ENCODE measurements at regions not wholly inside any gene's neighbourhood (a gene's known extent, or its start where the extent isn't known, plus 50 kb on each side); places are given as distances from the start of the nearest gene placed in this dataset.

DNA sequence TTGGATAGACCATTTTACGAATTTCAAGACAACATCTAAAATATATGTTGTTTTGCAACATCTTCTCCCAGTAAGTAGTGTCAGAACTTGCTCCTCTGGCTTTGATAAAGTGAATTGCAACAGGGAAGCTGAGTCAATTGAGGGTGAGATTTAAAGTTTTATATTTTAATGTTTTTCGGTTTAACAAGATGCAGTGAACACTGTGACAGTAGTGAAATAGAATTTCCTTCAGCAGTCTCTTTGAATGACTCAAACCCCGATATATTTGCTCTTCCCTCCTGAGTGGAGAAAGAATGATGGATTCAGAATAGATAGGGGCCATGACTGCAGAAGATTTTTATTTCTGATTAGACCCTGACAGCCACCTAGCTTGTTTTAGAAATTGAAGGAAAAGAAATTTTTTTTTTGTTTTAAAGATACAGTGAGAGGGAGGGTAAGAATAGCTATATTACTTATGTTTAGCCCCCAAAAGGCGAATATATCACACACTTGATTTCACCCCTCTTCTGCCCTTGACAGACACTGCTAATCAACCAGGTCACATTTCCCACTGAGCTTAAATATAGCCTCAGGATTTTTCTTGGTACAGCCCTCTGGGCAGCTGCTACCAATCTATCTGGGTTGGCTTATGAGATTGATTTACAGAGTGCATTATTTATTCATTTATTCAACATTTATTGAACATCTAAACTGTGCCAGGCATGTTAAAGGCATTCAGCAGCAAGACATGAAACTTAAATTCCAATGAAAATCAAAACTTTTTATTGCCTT is 183.3 kb upstream of the ADAMTS9 start:
- no peaks in the 10 kb centered on the region for H3K9me3 ChIP-seq (ENCODE audit: control insufficient read depth, low read length)
- peaks cover 0 to 6% of the 10 kb centered on the region in 2 donors for H3K36me3 ChIP-seq (ENCODE audit: control insufficient read depth in 1 of 2, insufficient read depth in 2 of 2, low read length in 1 of 2)
- no peaks in the 10 kb centered on the region for H3K27me3 ChIP-seq (ENCODE audit: control insufficient read depth in 1 of 2, insufficient read depth in 2 of 2, low read length in 1 of 2)
- ATAC-seq (ENCODE audit: low FRiP score) (no peak), DNase-seq (no peak)
- intact Hi-C loops (cut with DNase I) = no loop called here
- no peak overlapping the region for H3K27ac ChIP-seq (ENCODE audit: low read depth in 1 of 2, low read length in 2 of 2)
- H3K4me1 ChIP-seq (ENCODE audit: control insufficient read depth in 1 of 2, insufficient read depth in 2 of 2, low read length in 2 of 2) = peaks cover 0 to 17% of the 10 kb centered on the region in 2 donors
- WGBS, 2 donors = 91 to 92% methylated on average over 4 of the region's 4 CpGs
- no peak overlapping the region for H3K4me3 ChIP-seq (ENCODE audit: low read length in 2 of 2)

GRCh38 chr3:64867224-64867623 is 179.4 kb upstream of the ADAMTS9 start:
- DNase-seq (no peak), ATAC-seq (ENCODE audit: low FRiP score) (no peak)
- intact Hi-C loops (cut with DNase I) = no loop called here
- H3K4me1 ChIP-seq (ENCODE audit: control insufficient read depth in 1 of 2, insufficient read depth in 2 of 2, low read length in 2 of 2) = peaks cover 0 to 14% of the 10 kb centered on the region in 2 donors
- no peaks in the 10 kb centered on the region for H3K9me3 ChIP-seq (ENCODE audit: control insufficient read depth, low read length)
- H3K27me3 ChIP-seq (ENCODE audit: control insufficient read depth in 1 of 2, insufficient read depth in 2 of 2, low read length in 1 of 2) = no peaks in the 10 kb centered on the region
- H3K36me3 ChIP-seq (ENCODE audit: control insufficient read depth in 1 of 2, insufficient read depth in 2 of 2, low read length in 1 of 2) = peaks cover 0 to 3% of the 10 kb centered on the region in 2 donors
- 83 to 87% methylated on average over 2 of the region's 2 CpGs for WGBS, 2 donors
- H3K4me3 ChIP-seq (ENCODE audit: low read length in 2 of 2) = no peak overlapping the region
- no peak overlapping the region for H3K27ac ChIP-seq (ENCODE audit: low read depth in 1 of 2, low read length in 2 of 2)

DNA sequence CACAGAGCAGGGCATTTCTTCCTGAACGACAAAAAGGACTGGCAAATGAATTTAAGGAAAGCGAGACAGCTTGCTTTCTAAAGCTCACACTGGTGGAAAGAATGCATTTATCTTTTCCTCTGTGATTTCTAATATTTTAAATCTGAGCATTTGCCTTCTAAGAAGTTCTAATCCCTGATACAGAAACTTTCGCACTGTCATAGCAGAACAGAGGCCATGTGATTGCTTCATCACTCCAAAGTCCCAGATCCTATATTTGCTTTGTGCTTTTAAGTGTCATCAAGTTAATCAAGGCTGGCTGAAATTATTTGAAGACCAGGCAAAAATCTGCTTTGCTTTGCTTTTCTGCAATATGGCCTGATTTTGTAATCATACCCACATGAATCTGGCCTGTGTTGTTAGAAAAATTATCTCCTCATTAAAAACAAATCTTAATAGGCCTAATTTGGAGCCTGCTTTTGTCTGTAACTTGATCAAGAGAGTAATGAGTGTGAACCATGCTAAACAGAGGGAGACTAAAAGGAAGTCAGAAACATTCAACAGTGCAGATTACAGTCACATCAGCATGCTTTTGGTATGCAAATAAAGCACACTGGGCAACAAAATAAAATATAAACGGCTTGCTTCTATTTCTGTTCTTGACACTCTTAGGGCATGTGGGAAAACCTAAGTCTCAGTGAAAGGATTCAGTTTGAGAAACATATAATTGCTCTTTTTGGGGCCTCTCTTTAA is 178.2 kb upstream of the ADAMTS9 start:
- no peak for ATAC-seq (ENCODE audit: low FRiP score)
- Histone ChIP-seq H3K36me3 (ENCODE audit: control insufficient read depth in 1 of 2, insufficient read depth in 2 of 2, low read length in 1 of 2) (peaks cover 0 to 3% of the 10 kb centered on the region in 2 donors), H3K4me3 (ENCODE audit: low read length in 2 of 2) (no peak overlapping the region), H3K9me3 (ENCODE audit: control insufficient read depth, low read length) (no peaks in the 10 kb centered on the region), H3K27me3 (ENCODE audit: control insufficient read depth in 1 of 2, insufficient read depth in 2 of 2, low read length in 1 of 2) (no peaks in the 10 kb centered on the region), H3K27ac (ENCODE audit: low read depth in 1 of 2, low read length in 2 of 2) (no peak overlapping the region), H3K4me1 (ENCODE audit: control insufficient read depth in 1 of 2, insufficient read depth in 2 of 2, low read length in 2 of 2) (peaks cover 0 to 2% of the 10 kb centered on the region in 2 donors)
- no peak for DNase-seq
- intact Hi-C loops (cut with DNase I) = no loop called here
- WGBS, 2 donors = 74% methylated on average over 4 of the region's 4 CpGs

DNA sequence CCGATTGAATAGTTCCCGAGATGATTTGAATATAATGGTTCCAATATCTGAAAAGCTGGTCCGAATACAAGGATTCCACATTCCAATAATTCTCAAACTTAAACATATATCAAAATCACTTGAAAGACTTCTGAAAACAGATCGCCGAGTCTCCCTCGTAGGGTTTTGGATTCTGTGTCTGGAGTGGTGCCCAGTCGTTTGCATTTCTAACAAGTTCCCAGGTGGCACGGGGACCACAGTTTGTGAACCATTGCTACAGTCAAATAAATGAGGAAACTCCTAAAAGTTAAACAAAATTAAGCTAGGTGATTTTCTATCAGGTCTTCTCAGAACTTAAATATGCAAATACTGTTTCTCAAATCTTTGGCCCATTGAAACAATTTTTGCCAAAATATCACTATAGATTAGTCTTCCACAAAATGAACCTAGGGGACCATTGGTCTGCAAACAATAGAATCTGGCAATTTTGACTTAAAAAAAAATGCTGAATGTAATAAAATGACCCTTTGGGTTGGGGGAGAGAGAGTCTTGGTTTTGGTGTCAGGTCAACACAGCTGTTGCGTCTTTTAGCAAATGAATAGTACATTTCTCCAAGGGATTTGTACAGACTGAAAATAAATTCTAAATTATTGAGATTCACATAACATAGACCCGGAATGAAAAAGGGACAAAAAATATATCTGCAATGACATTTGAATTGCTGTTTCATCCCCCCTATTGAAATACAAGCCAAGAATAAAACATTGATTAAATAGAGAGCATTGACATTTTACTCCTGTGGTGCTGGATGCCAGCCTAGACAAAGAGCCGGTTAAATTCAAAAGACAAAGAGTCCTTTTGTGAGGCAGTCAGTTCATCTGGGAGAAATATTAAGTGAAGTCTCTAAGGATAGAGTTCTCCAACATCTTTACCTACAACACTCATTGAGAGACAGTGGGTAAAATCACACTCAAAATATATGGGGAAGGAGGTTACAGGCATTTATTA is 175.7 kb upstream of the ADAMTS9 start:
- Histone ChIP-seq H3K9me3 (ENCODE audit: control insufficient read depth, low read length) (no peaks in the 10 kb centered on the region), H3K27me3 (ENCODE audit: control insufficient read depth in 1 of 2, insufficient read depth in 2 of 2, low read length in 1 of 2) (no peaks in the 10 kb centered on the region), H3K36me3 (ENCODE audit: control insufficient read depth in 1 of 2, insufficient read depth in 2 of 2, low read length in 1 of 2) (peaks cover 0 to 3% of the 10 kb centered on the region in 2 donors), H3K4me1 (ENCODE audit: control insufficient read depth in 1 of 2, insufficient read depth in 2 of 2, low read length in 2 of 2) (no peaks in the 10 kb centered on the region), H3K27ac (ENCODE audit: low read depth in 1 of 2, low read length in 2 of 2) (no peak overlapping the region), H3K4me3 (ENCODE audit: low read length in 2 of 2) (no peak overlapping the region)
- DNase-seq (no peak), ATAC-seq (ENCODE audit: low FRiP score) (no peak)
- 92 to 94% methylated on average over 11 of the region's 11 CpGs for WGBS, 2 donors
- intact Hi-C loops (cut with DNase I) = no loop called here

DNA sequence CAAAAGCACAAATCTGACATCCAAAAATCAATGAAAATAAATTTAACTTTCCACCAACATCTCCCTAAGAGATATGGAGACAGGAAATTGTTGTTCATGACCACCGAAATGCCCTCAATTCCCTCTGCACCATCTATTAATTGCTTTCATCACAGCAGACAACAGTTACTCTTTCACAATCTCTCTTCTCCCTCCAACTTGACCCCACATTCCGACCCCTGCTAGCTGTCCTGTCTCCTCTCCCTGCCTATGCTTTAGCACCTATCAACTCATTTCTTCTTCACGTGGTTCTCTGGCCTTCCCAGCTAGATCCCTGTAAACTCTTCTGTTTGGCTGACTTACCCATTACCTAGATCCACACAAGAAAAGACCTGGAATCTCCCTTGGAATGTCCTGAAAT is 173.9 kb upstream of the ADAMTS9 start:
- Histone ChIP-seq H3K4me3 (ENCODE audit: low read length in 2 of 2) (no peak overlapping the region), H3K4me1 (ENCODE audit: control insufficient read depth in 1 of 2, insufficient read depth in 2 of 2, low read length in 2 of 2) (no peaks in the 10 kb centered on the region), H3K9me3 (ENCODE audit: control insufficient read depth, low read length) (no peaks in the 10 kb centered on the region), H3K27ac (ENCODE audit: low read depth in 1 of 2, low read length in 2 of 2) (no peak overlapping the region), H3K36me3 (ENCODE audit: control insufficient read depth in 1 of 2, insufficient read depth in 2 of 2, low read length in 1 of 2) (no peaks in the 10 kb centered on the region), H3K27me3 (ENCODE audit: control insufficient read depth in 1 of 2, insufficient read depth in 2 of 2, low read length in 1 of 2) (no peaks in the 10 kb centered on the region)
- WGBS, 2 donors = 71 to 75% methylated on average over 3 of the region's 3 CpGs
- DNase-seq (no peak), ATAC-seq (ENCODE audit: low FRiP score) (no peak)
- intact Hi-C loops (cut with DNase I) = no loop called here

DNA sequence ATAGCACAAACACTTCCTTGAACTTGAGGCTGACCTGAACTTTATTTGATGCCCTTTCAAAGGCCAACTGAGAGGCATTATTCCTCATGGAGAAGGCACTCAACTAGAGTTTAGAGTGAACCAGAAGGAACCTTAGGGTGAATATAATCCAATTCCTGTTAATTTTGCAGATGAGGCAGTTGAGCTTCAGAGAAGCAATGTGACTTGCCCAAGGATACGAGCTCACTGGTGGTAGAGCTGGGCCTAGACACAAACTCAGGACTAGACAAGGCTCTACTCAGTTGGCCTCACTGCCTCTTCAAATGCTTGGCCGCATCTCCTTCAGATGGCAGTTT is 172.7 kb upstream of the ADAMTS9 start:
- Histone ChIP-seq H3K36me3 (ENCODE audit: control insufficient read depth in 1 of 2, insufficient read depth in 2 of 2, low read length in 1 of 2) (no peaks in the 10 kb centered on the region), H3K27ac (ENCODE audit: low read depth in 1 of 2, low read length in 2 of 2) (no peak overlapping the region), H3K27me3 (ENCODE audit: control insufficient read depth in 1 of 2, insufficient read depth in 2 of 2, low read length in 1 of 2) (no peaks in the 10 kb centered on the region), H3K9me3 (ENCODE audit: control insufficient read depth, low read length) (no peaks in the 10 kb centered on the region), H3K4me1 (ENCODE audit: control insufficient read depth in 1 of 2, insufficient read depth in 2 of 2, low read length in 2 of 2) (no peaks in the 10 kb centered on the region), H3K4me3 (ENCODE audit: low read length in 2 of 2) (no peak overlapping the region)
- ATAC-seq (ENCODE audit: low FRiP score) (no peak), DNase-seq (no peak)
- intact Hi-C loops (cut with DNase I) = no loop called here
- WGBS, 2 donors = 96 to 98% methylated on average over 2 of the region's 2 CpGs

- Histone ChIP-seq H3K36me3 (ENCODE audit: control insufficient read depth in 1 of 2, insufficient read depth in 2 of 2, low read length in 1 of 2) (no peaks in the 10 kb centered on the region), H3K27ac (ENCODE audit: low read depth in 1 of 2, low read length in 2 of 2) (no peak overlapping the region), H3K4me3 (ENCODE audit: low read length in 2 of 2) (no peak overlapping the region), H3K4me1 (ENCODE audit: control insufficient read depth in 1 of 2, insufficient read depth in 2 of 2, low read length in 2 of 2) (no peaks in the 10 kb centered on the region), H3K9me3 (ENCODE audit: control insufficient read depth, low read length) (no peaks in the 10 kb centered on the region), H3K27me3 (ENCODE audit: control insufficient read depth in 1 of 2, insufficient read depth in 2 of 2, low read length in 1 of 2) (no peaks in the 10 kb centered on the region)
- WGBS, 2 donors = 82 to 85% methylated on average over 6 of the region's 6 CpGs
- intact Hi-C loops (cut with DNase I) = no loop called here
- no peak for ATAC-seq (ENCODE audit: low FRiP score)
- DNase-seq = no peak
Measured at GRCh38 chr3:64859625-64860535, 172.1 kb upstream of the ADAMTS9 start.

DNA sequence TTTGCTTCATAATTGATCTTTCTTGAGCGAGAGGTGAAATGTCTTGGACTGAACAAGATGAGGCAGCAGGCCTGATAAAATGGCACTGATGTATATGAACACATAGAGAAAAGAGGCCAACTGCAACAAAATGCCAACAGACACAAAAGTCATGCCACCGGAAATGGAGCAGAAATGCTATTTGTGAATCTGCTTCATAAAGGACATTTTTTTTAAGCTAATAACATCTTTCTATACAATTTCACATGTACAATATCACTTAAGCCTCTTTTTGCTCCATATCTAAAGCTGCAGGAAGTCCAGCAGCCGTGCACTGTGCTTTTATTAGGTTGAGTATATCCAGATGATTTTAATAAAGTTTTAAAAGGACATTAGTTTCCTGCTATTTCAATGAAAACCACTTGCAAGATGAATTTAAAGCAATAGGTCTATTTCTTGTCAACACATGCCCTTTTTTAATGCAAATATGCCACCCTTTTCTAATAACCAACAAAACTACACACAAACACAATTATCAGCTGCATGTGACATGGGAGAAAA is 169.2 kb upstream of the ADAMTS9 start:
- ATAC-seq (ENCODE audit: low FRiP score) (no peak), DNase-seq (no peak)
- Histone ChIP-seq H3K4me3 (ENCODE audit: low read length in 2 of 2) (no peak overlapping the region), H3K27ac (ENCODE audit: low read depth in 1 of 2, low read length in 2 of 2) (no peak overlapping the region), H3K4me1 (ENCODE audit: control insufficient read depth in 1 of 2, insufficient read depth in 2 of 2, low read length in 2 of 2) (no peaks in the 10 kb centered on the region), H3K36me3 (ENCODE audit: control insufficient read depth in 1 of 2, insufficient read depth in 2 of 2, low read length in 1 of 2) (no peaks in the 10 kb centered on the region), H3K27me3 (ENCODE audit: control insufficient read depth in 1 of 2, insufficient read depth in 2 of 2, low read length in 1 of 2) (no peaks in the 10 kb centered on the region), H3K9me3 (ENCODE audit: control insufficient read depth, low read length) (no peaks in the 10 kb centered on the region)
- intact Hi-C loops (cut with DNase I) = no loop called here
- 74 to 86% methylated on average over 3 of the region's 3 CpGs for WGBS, 2 donors
